ENCODE measurements at regions not wholly inside any gene's neighbourhood (a gene's known extent, or its start where the extent isn't known, plus 50 kb on each side); places are given as distances from the start of the nearest gene placed in this dataset.

DNA sequence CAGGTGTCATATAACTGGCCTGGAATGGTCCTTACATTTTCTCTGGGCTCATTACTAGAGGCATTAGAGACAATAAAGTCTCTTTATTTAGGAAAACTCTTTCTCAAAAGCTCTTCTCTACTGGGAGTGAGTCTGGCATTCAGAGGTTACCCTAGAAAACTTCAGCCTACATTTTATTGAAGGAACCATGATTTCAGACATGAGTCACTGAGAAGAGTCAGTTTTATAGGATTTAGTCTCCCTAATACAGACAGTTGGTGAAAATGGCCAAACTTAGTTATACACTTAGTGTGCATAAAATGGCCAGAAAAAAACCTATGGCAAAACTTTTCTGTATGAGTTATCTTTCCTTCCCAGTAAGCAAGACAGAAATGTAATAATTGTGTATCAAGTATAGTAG lies 689.4 kb downstream of the ZEB2 start:
- no peak for DNase-seq (ENCODE audit: low read depth)

DNA sequence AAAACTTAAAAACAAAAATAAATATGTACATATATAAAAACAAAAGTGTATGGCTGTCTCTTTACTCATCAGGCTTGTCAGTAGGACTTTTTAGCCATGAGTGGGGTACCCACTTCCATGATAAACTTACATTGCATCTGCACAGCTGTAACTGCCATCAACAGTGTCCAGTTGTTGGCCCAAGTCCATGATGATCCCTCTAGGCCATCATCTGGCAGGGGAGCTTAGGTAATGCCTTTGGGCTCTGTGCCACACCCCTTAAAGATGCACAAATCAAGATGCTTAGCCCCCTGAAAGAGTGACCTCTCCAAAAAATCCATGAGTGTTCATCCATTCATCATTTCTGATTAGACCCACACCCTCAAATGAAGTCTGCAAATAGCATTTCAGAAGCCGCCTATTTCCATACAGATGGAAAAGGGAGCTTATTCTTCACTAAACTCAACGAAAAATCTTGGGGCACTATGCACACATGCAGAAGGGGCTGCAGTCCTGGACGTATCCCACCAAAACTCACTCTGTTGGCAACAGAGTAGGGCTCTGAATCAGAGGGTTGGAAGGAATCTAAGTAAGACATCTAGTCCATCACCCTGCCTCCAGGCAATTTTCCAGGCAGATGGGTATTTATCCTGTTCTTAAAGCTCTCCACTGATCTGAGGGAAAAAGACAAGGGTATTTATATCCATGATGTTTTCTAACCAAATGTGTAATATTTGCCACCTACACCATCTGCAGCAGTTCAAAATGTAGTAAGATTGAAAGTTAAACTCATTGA lies 691.0 kb downstream of the ZEB2 start:
- DNase-seq (ENCODE audit: low read depth): no peak

DNA sequence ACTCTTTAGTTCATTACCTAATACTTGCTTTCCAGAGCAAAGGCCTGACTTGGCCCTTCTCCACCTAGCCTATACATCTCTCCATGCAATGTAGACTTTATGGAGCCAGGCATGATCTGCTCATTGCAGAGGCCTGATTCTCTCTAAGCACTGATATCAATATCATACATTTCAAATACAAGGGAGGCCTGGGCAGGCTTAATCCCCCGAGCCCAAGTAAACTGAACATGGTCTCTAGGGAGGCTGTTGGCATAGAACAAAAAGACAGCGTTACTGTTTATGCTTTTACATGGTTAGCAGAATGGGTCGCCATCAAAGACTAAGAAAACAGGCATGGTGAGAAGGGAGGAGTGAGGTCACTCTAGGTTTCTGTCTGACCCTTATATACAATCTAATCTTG lies 695.1 kb downstream of the ZEB2 start:
- DNase-seq (ENCODE audit: low read depth): no peak

DNA sequence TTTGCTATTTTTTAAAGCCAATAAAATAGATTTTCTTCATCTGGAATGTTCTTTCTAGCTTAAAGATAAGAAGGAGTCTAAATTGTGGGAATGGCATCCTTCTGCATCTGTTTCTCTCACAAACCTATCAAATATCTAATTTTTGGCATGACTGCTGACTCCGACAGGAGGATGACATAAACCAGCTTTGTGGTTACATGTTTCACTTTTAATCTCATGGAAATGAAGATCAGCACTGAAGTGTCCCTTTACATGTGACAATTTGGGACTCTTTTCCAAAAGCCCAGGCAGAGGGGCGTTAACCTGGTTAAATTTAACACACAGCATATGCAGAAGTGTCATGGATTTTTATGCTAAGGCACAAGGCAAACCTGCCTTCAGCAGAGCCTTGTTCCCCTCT lies 694.7 kb downstream of the ARHGAP15 start:
- DNase-seq (ENCODE audit: low read depth): peak; percentile 63

DNA sequence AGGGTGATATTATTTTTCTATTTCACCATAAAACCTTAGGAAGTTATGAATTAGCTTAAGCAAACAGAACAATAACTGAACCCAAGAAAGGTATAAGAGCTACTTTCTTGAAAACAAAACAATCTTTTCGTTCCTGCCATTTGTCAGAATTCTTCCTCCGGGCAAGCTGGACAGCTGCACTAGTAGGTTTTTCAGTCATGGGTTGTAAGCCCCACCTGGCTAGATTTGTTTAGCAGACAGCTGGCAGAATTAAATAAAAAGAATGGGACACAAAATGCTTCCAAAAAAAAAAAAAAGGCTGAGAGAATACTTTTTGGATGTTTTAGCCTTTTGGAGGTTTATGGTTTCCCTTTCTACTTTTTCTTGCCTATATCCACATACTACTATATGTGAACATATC lies 694.1 kb downstream of the ARHGAP15 start:
- DNase-seq (ENCODE audit: low read depth): peak; percentile 83

DNA sequence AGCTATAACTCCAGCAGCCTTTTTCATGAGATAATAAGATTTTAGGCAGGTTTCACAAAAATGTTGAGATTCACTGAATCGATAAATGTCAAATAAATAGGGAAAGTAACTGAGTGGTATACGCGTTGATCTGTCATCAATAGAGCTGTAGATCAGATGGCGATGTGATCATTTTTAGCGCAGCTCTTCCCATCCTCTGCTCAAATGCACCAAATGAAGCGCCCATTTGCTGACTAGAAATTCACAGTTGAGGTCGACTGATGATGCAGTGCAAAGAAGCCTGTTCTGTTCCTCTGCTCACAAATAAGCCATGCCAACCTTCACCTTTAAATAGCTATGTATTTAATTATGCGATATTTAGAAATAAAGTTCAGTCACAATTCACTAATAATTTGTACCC lies 693.5 kb downstream of the ARHGAP15 start:
- no peak for DNase-seq (ENCODE audit: low read depth)

DNA sequence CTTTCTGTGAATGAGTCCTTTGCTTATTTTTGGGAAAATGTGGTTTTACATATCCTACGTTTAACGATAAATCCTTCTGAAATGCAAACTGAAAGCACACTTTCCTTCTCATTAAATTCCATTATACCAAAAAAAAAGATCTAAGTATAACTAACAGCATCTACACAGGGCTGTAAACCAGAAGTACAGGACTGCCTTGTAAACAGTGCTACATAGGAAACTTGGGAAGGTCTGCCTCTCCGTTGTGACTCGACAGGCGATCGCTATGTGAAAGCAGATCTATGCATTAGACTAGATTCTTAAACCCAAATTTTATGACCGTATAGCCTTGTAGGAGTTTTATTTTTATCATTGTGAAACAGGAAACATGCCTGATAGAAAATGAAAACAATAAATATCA lies 690.5 kb downstream of the ARHGAP15 start:
- no peak for DNase-seq (ENCODE audit: low read depth)

DNA sequence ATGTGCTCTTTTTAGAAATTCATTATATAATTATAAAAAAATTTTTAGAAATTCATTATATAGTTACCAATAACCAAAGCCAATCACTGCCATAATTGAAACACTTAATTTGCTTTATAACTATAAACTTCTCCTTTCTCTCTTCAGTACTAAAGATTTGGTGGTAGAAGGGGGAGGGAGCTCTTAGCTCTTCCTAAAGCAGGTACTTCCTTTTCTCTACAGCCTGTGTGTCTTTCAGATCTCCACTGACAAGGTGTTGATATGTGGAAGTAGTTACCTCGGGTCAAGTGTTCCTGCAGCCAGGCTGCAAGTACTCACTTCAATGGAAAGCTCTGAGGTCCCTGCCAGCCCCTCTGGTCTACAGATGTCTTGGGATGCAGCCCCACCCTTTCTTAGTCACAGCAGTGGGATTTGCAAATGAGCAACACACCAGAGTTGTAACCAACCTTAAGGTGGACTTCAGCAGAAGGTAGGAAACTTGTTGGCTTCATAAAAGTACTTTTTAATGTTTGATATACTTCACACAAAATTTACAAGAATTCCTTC lies 690.0 kb downstream of the ARHGAP15 start:
- DNase-seq (ENCODE audit: low read depth): no peak

Measured in myocyte (in vitro differentiated cells).